K562 (cell line): ENCODE measurements at regions not wholly inside any gene's neighbourhood (a gene's known extent, or its start where the extent isn't known, plus 50 kb on each side); places are given as distances from the start of the nearest gene placed in this dataset.
A peak's percentile ranks its signal among the peaks of the same experiment; 100 is the strongest.
"Not testable (repeated sequence)": the region's sequence is repeated elsewhere in the genome, so short reads cannot be mapped to it uniquely, and the experiment has no call there.

ENCODE experiments used
- ATAC-seq: fragments of 200-7000 bp; cut with Tn5 transposase; 3 replicates; pipeline ENCODE4 v1.9.1; 2020; ENCODE audit warnings: moderate library complexity
- BruUV-seq: library from RNA; stranded (reverse); fragments of 400-500 nt; replicated peaks from 2 replicates; lab custom pipeline; 2021; lab: Mats Ljungman, UMichigan
- CTCF ChIA-PET: fragments of 300-600 bp; formaldehyde crosslinking; extraction: SDS; loops from one replicate; lab custom pipeline; 2021; ENCODE audit warnings: low intra/inter-chr PET ratio; lab: Yijun Ruan, JAX
- POLR2A ChIA-PET: fragments of 300-600, 350-650 bp; sonication (Branson Sonifier 250); formaldehyde crosslinking; extraction: SDS; loops from one replicate; lab custom pipeline; 2021; ENCODE audit warnings: antibody characterized with exemption, inconsistent platforms; lab: Yijun Ruan, JAX
- DNase-seq, 4 experiments: peaks; one replicate each; pipeline versions ENCODE4 v3.0.0 to v3.0.0-alpha.2; 2011 to 2018; ENCODE audit warnings: low spot score in 3 of 4, mixed read lengths in 3 of 4; ENCODE audit errors: extremely low read depth in 1 of 4
- FAIRE-seq: peaks from 2 replicates; lab custom pipeline; 2011; peaks lifted over from hg19 to GRCh38; lab: Jason Lieb, UNC
- H2AFZ ChIP-seq: 2 replicates; pipeline ENCODE4 v1.6.0; 2011; ENCODE audit warnings: low read depth, low read length, control low read depth, inconsistent platforms
- H3K27ac ChIP-seq: fragments of 200-600 bp; 3 replicates; pipeline ENCODE4 v1.8.0; 2011; ENCODE audit warnings: low read depth, mild to moderate bottlenecking, control low read depth, inconsistent platforms, low read length, moderate library complexity, mixed read lengths; ENCODE audit errors: extremely low read depth
- H3K27me3 ChIP-seq, 2 experiments: fragments of 300-600 bp in 1 of 2; 2 replicates in 1 of 2; 3 replicates in 1 of 2; pipeline versions ENCODE4 v1.6.0 to v1.8.0; 2011; ENCODE audit warnings: inconsistent platforms in 2 of 2, low read length in 2 of 2, mild to moderate bottlenecking in 1 of 2, mixed read lengths in 1 of 2, moderate library complexity in 1 of 2; ENCODE audit not compliant: control insufficient read depth in 2 of 2, insufficient read depth in 2 of 2
- H3K36me3 ChIP-seq: fragments of 300-600 bp; 3 replicates; pipeline ENCODE4 v1.8.0; 2011; ENCODE audit warnings: mild to moderate bottlenecking, low read length, inconsistent platforms; ENCODE audit not compliant: control insufficient read depth, insufficient read depth
- H3K4me1 ChIP-seq, 2 experiments: fragments of 200-600 bp in 1 of 2; replicated peaks in 1 of 2; 2 replicates in 1 of 2; 3 replicates in 1 of 2; pipeline versions ENCODE4 v1.5.1 to v1.8.0; 2011; ENCODE audit warnings: inconsistent platforms in 2 of 2, low read length in 2 of 2, mild to moderate bottlenecking in 1 of 2, mixed read lengths in 1 of 2, moderate library complexity in 1 of 2; ENCODE audit not compliant: control insufficient read depth in 2 of 2, insufficient read depth in 2 of 2
- H3K4me2 ChIP-seq: 2 replicates; pipeline ENCODE4 v1.6.1; 2011; ENCODE audit warnings: low read length, control low read depth, inconsistent platforms, mixed read lengths; ENCODE audit not compliant: insufficient read depth
- H3K4me3 ChIP-seq: fragments of 200-600 bp; sonication (generic), shearing (Covaris generic); 2 replicates; pipeline ENCODE4 v1.5.1; 2016; ENCODE audit warnings: control low read depth, inconsistent platforms
- H3K79me2 ChIP-seq: fragments of 200-600 bp; 3 replicates; pipeline ENCODE4 v1.8.0; 2011; ENCODE audit warnings: low read length, inconsistent platforms; ENCODE audit not compliant: control insufficient read depth, insufficient read depth
- H3K9ac ChIP-seq, 2 experiments: 2 replicates each; pipeline versions ENCODE4 v1.6.0 to v1.6.1; 2011; ENCODE audit warnings: low read depth in 2 of 2, low read length in 2 of 2, control low read depth in 1 of 2, inconsistent platforms in 1 of 2, mild to moderate bottlenecking in 1 of 2, mixed read lengths in 1 of 2; ENCODE audit not compliant: insufficient read depth in 1 of 2
- H3K9me1 ChIP-seq: one replicate; pipeline ENCODE4 v1.6.0; 2011; ENCODE audit warnings: inconsistent platforms, mild to moderate bottlenecking, low read length, moderate library complexity; ENCODE audit not compliant: control insufficient read depth, insufficient read depth
- H3K9me3 ChIP-seq: replicated peaks from 2 replicates; pipeline ENCODE4 v1.5.1; 2011; ENCODE audit warnings: low read depth, low read length, inconsistent platforms; ENCODE audit not compliant: control insufficient read depth, insufficient read depth
- H4K20me1 ChIP-seq: replicated peaks from 2 replicates; pipeline ENCODE4 v1.6.1; 2011; ENCODE audit warnings: low read length, inconsistent platforms, mixed read lengths; ENCODE audit not compliant: control insufficient read depth, insufficient read depth
- BCLAF1 ChIP-seq, 2 experiments: fragments of 450-650 bp in 1 of 2; IDR thresholded peaks; 2 replicates each; pipeline ENCODE4 v1.6.1; 2011 to 2017; ENCODE audit warnings: low read depth in 2 of 2, antibody characterized with exemption in 1 of 2, borderline replicate concordance in 1 of 2, low read length in 1 of 2, mild to moderate bottlenecking in 1 of 2, mixed read lengths in 1 of 2; ENCODE audit not compliant: control insufficient read depth in 1 of 2
- CGGBP1 ChIP-seq: fragments of 250-450 bp; sonication (Bioruptor Pico); IDR thresholded peaks from 2 replicates; pipeline ENCODE4 v1.9.0; 2021; ENCODE audit warnings: mild to moderate bottlenecking
- HBP1 ChIP-seq: fragments of 450-650 bp; formaldehyde crosslinking; IDR thresholded peaks from 2 replicates; pipeline ENCODE4 v1.4.0; 2022; ENCODE audit warnings: missing genetic modification characterization
- LARP7 ChIP-seq: fragments of 450-650 bp; IDR thresholded peaks from 2 replicates; pipeline ENCODE4 v1.6.1; 2016
- MLLT1 ChIP-seq, 2 experiments: fragments of 450-650 bp; IDR thresholded peaks; 2 replicates each; pipeline ENCODE4 v1.6.1; 2016
- OTX1 ChIP-seq: fragments of 450-650 bp; formaldehyde crosslinking; IDR thresholded peaks from 2 replicates; pipeline ENCODE4 v1.4.0; 2022; ENCODE audit warnings: mild to moderate bottlenecking
- SUPT5H ChIP-seq: fragments of 450-650 bp; IDR thresholded peaks from 2 replicates; pipeline ENCODE4 v1.6.1; 2016
- THRB ChIP-seq: fragments of 450-650 bp; formaldehyde crosslinking; conservative IDR thresholded peaks from 2 replicates; pipeline ENCODE4 v1.4.0; 2022; ENCODE audit warnings: mild to moderate bottlenecking, missing genetic modification characterization
- ZNF512 ChIP-seq: IDR thresholded peaks from 2 replicates; pipeline ENCODE4 v1.6.1; 2016; ENCODE audit warnings: missing genetic modification characterization, missing compliant biosample characterization
- WGBS: fragments of 100-300 bp; shearing (Covaris generic); methylation state at CpG from one replicate; pipeline ENCODE4 v1.1.6; 2016; ENCODE audit warnings: low coverage, mixed read lengths; ENCODE audit not compliant: insufficient coverage; ENCODE audit errors: missing lambda C conversion rate; 5-methylcytosine and 5-hydroxymethylcytosine counted together
- in situ Hi-C: fragments of 300-500 bp; cut with MboI; formaldehyde crosslinking; loops from 4 replicates; pipeline ENCODE4 v1.15.0; 2018; ENCODE audit warnings: inconsistent platforms, mixed read lengths
- intact Hi-C: fragments of 100-400 bp; cut with micrococcal nuclease; formaldehyde crosslinking; loops from 2 replicates; pipeline ENCODE4 v1.14.2; 2022

GRCh38 chr17:22091041-22091679, 398.8 kb downstream of the KCNJ18 start:
- FAIRE-seq, intact Hi-C loops, CTCF ChIA-PET, H3K36me3 ChIP-seq, H3K9me1 ChIP-seq, H3K4me1 ChIP-seq, H4K20me1 ChIP-seq, BruUV-seq, DNase-seq, H2AFZ ChIP-seq, H3K27me3 ChIP-seq, H3K9me3 ChIP-seq: not testable (repeated sequence)
- Histone ChIP-seq H3K27ac (peak overlapping the region; percentile 67; the same call in 2 of the 3 replicates), H3K79me2 (peaks cover 75% of the 10 kb centered on the region), H3K9ac (peak overlapping the region; percentile 70 to 74; a peak in 3 of 4 replicates), H3K4me2 (peak overlapping the region; percentile 60; the same call in 1 of the 2 replicates), H3K4me3 (peak overlapping the region; percentile 58)
- in situ Hi-C loops = loop anchor here (25.0 kb wide), 2 partner anchors 679 to 1229 kb away; no protein-coding TSS in a partner anchor
- POLR2A ChIA-PET = interaction anchor here (1.2 to 1.5 kb wide), 4 partner anchors 11 to 351 kb away, joined by 3 to 6 read pairs (median 4); no protein-coding TSS in a partner anchor
- peak; percentile 43 for ATAC-seq
- WGBS = 0% methylated on average over 3 of the region's 11 CpGs
- TF ChIP-seq HBP1 = 0 out of 2 replicates have a peak, but pooled peaks have one; percentile 52
- TF ChIP-seq OTX1 (CRISPR knock-in tag) = peak; percentile 92
- peak; percentile 96 to 97; a peak in 3 of 4 replicates for TF ChIP-seq MLLT1 (IDR thresholded peaks at IDR 0.05)
- TF ChIP-seq LARP7 = peak; percentile 81; the same call in 1 of the 2 replicates
- TF ChIP-seq CGGBP1 (CRISPR knock-in tag) = peak; percentile 16; the same call in 1 of the 2 replicates
- peak; percentile 69; the same call in 1 of the 2 replicates for TF ChIP-seq THRB (CRISPR knock-in tag)
- peak; percentile 45; the same call in 1 of the 2 replicates for TF ChIP-seq ZNF512 (tag)
- TF ChIP-seq SUPT5H = peak; percentile 28; the same call in 1 of the 2 replicates
- peak in 1 of 2 experiments; percentile 37; a peak in 1 of 4 replicates for TF ChIP-seq BCLAF1 (IDR thresholded peaks at IDR 0.05; ENCODE audit: borderline replicate concordance in 1 of 2, control insufficient read depth in 1 of 2, low read depth in 2 of 2, low read length in 1 of 2)
